CD14-positive monocyte (primary cell): ENCODE measurements at regions not wholly inside any gene's neighbourhood (a gene's known extent, or its start where the extent isn't known, plus 50 kb on each side); places are given as distances from the start of the nearest gene placed in this dataset.

Source experiments
- DNase-seq, 3 donors: peaks; one replicate each; pipeline ENCODE4 v3.0.0-alpha.2; 2011 to 2022
- H2AFZ ChIP-seq: 2 replicates; pipeline ENCODE4 v1.6.0; 2012; ENCODE audit warnings: mild to moderate bottlenecking, low read depth, low read length, inconsistent platforms; ENCODE audit not compliant: insufficient read depth, poor library complexity, severe bottlenecking
- H3K27ac ChIP-seq, 2 donors: 1 replicate in 1 of 2; 2 replicates in 1 of 2; pipeline ENCODE4 v1.5.1; 2012 to 2013; ENCODE audit warnings: low read length in 2 of 2, control low read depth in 1 of 2, inconsistent platforms in 1 of 2, low read depth in 1 of 2, mild to moderate bottlenecking in 1 of 2
- H3K27me3 ChIP-seq, 2 donors: one replicate each; pipeline versions ENCODE4 v1.6.0 to v1.6.1; 2011 to 2013; ENCODE audit warnings: low read length in 2 of 2; ENCODE audit not compliant: control insufficient read depth in 2 of 2, insufficient read depth in 2 of 2
- H3K36me3 ChIP-seq, 2 donors: replicated peaks in 1 of 2; 1 replicate in 1 of 2; 2 replicates in 1 of 2; pipeline versions ENCODE4 v1.5.1 to v1.6.1; 2012 to 2013; ENCODE audit warnings: low read length in 2 of 2, control low read depth in 1 of 2, inconsistent platforms in 1 of 2, mild to moderate bottlenecking in 1 of 2; ENCODE audit not compliant: insufficient read depth in 2 of 2, control insufficient read depth in 1 of 2
- H3K4me1 ChIP-seq, 2 donors: 1 replicate in 1 of 2; 2 replicates in 1 of 2; pipeline versions ENCODE4 v1.5.1 to v1.6.1; 2012 to 2013; ENCODE audit warnings: low read length in 2 of 2, control low read depth in 1 of 2, inconsistent platforms in 1 of 2, mild to moderate bottlenecking in 1 of 2, moderate library complexity in 1 of 2; ENCODE audit not compliant: insufficient read depth in 2 of 2, control insufficient read depth in 1 of 2
- H3K4me2 ChIP-seq: replicated peaks from 2 replicates; pipeline ENCODE3; 2012; ENCODE audit warnings: low read length, moderate library complexity, mild to moderate bottlenecking; ENCODE audit not compliant: poor library complexity, severe bottlenecking; ENCODE audit errors: extremely low read depth
- H3K4me3 ChIP-seq, 3 experiments: fragments of 200-600 bp in 1 of 3; sonication (generic) in 1 of 3; replicated peaks in 1 of 3; 1 replicate in 2 of 3; 2 replicates in 1 of 3; pipeline ENCODE4 v1.5.1; 2011 to 2013; ENCODE audit warnings: low read length in 3 of 3, mild to moderate bottlenecking in 3 of 3, control low read depth in 2 of 3, low read depth in 2 of 3, inconsistent platforms in 1 of 3, moderate library complexity in 1 of 3
- H3K79me2 ChIP-seq: 2 replicates; pipeline ENCODE4 v1.6.0; 2012; ENCODE audit warnings: mild to moderate bottlenecking, control low read depth, inconsistent platforms, low read length, moderate library complexity; ENCODE audit not compliant: insufficient read depth
- H3K9ac ChIP-seq: 2 replicates; pipeline ENCODE4 v1.6.0; 2017; ENCODE audit warnings: low read length, mild to moderate bottlenecking; ENCODE audit not compliant: insufficient read depth, poor library complexity, severe bottlenecking
- H3K9me3 ChIP-seq, 2 donors: replicated peaks in 1 of 2; 1 replicate in 1 of 2; 2 replicates in 1 of 2; pipeline versions ENCODE4 v1.5.1 to v1.6.1; 2012 to 2013; ENCODE audit warnings: low read length in 2 of 2, control low read depth in 1 of 2; ENCODE audit not compliant: control insufficient read depth in 1 of 2, insufficient read depth in 1 of 2
- H4K20me1 ChIP-seq: 2 replicates; pipeline ENCODE4 v1.6.0; 2012; ENCODE audit warnings: mild to moderate bottlenecking, low read length, control low read depth, moderate library complexity; ENCODE audit not compliant: insufficient read depth
- H3K27ac Mint-ChIP-seq, 7 donors: one replicate each; pipeline ENCODE4 v1.8.0; 2020; ENCODE audit warnings: mild to moderate bottlenecking in 7 of 7, mixed read lengths in 7 of 7, moderate library complexity in 6 of 7, inconsistent platforms in 2 of 7
- H3K27me3 Mint-ChIP-seq, 3 donors: one replicate each; pipeline ENCODE4 v1.8.0; 2021 to 2022; ENCODE audit warnings: low read depth in 3 of 3, mild to moderate bottlenecking in 3 of 3, mixed read lengths in 3 of 3, moderate library complexity in 3 of 3, inconsistent platforms in 1 of 3
- H3K36me3 Mint-ChIP-seq, 2 donors: one replicate each; pipeline ENCODE4 v1.8.0; 2020; ENCODE audit warnings: mixed read lengths in 2 of 2, inconsistent platforms in 1 of 2, mild to moderate bottlenecking in 1 of 2
- H3K4me1 Mint-ChIP-seq: one replicate; pipeline ENCODE4 v1.8.0; 2020; ENCODE audit warnings: mild to moderate bottlenecking, mixed read lengths
- H3K4me3 Mint-ChIP-seq, 2 donors: one replicate each; pipeline ENCODE4 v1.8.0; 2020; ENCODE audit warnings: mild to moderate bottlenecking in 2 of 2, mixed read lengths in 2 of 2, moderate library complexity in 1 of 2
- H3K9me3 Mint-ChIP-seq, 7 donors: one replicate each; pipeline ENCODE4 v1.8.0; 2020 to 2022; ENCODE audit warnings: mixed read lengths in 7 of 7, mild to moderate bottlenecking in 6 of 7, moderate library complexity in 6 of 7, inconsistent platforms in 2 of 7
- CTCF ChIP-seq: fragments of 200-600 bp; IDR thresholded peaks from one replicate; pipeline ENCODE4 v1.8.0; 2022; ENCODE audit warnings: antibody characterized with exemption, mild to moderate bottlenecking
- WGBS: methylation state at CpG from one replicate; pipeline ENCODE4 v1.1.5; 2013; ENCODE audit warnings: missing lambda C conversion rate; ENCODE audit not compliant: insufficient coverage; 5-methylcytosine and 5-hydroxymethylcytosine counted together
- intact Hi-C, 2 donors: fragments of 100-400 bp; cut with micrococcal nuclease; formaldehyde crosslinking; loops; one replicate each; pipeline versions ENCODE4 v1.15.0 to v1.15.1; 2023

GRCh38 chr15:29380466-29380865 lies 110.8 kb upstream of the NSMCE3 start:
- Mint-ChIP-seq H3K4me1 (no peaks in the 10 kb centered on the region), H3K27me3 (peaks cover 0 to 6% (median 0%) of the 10 kb centered on the region in 3 donors), H3K4me3 (no peak overlapping the region), H3K36me3 (no peaks in the 10 kb centered on the region), H3K9me3 (peaks cover 1 to 9% (median 5%) of the 10 kb centered on the region in 7 donors), H3K27ac (no peak overlapping the region)
- TF ChIP-seq CTCF = no peak
- Histone ChIP-seq H4K20me1 (no peaks in the 10 kb centered on the region), H2AFZ (no peak overlapping the region), H3K27ac (no peak overlapping the region), H3K27me3 (no peaks in the 10 kb centered on the region), H3K9me3 (peaks cover 0 to under 1% of the 10 kb centered on the region in 2 donors), H3K79me2 (no peaks in the 10 kb centered on the region), H3K4me1 (no peaks in the 10 kb centered on the region), H3K9ac (no peak overlapping the region), H3K4me3 (no peak overlapping the region), H3K36me3 (no peaks in the 10 kb centered on the region), H3K4me2 (no peak overlapping the region)
- intact Hi-C loops = no loop called here
- 100% methylated on average over 1 of the region's 6 CpGs for WGBS
- no peak for DNase-seq

DNA sequence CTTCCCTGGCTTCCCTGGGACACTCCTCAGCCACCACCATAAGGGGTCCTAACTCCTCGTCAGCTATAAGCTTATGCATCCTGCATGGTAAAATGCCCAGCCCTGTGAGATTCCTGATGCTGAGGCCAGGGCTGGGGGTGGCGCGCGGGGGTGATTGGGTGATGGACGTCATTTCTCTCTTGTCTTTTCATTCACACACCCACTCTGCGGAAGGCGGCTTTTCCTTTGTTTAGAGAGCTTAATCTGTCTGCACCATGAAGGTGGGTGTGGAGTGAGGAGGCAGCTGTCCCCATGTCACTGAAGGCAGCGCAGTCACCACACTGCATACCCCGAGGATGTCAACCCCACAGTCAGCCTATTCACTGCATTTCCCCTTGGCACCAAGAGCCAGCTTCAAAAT lies 110.0 kb upstream of the NSMCE3 start:
- no peak overlapping the region for H3K4me2 ChIP-seq
- H3K4me3 Mint-ChIP-seq = no peak overlapping the region
- no peaks in the 10 kb centered on the region for H3K36me3 ChIP-seq
- no peaks in the 10 kb centered on the region for H4K20me1 ChIP-seq
- intact Hi-C loops = no loop called here
- no peak overlapping the region for H3K27ac ChIP-seq
- H3K27me3 ChIP-seq = no peaks in the 10 kb centered on the region
- peaks cover 0 to 8% (median 5%) of the 10 kb centered on the region in 7 donors for H3K9me3 Mint-ChIP-seq
- H3K4me3 ChIP-seq = no peak overlapping the region
- no peaks in the 10 kb centered on the region for H3K36me3 Mint-ChIP-seq
- H2AFZ ChIP-seq = no peak overlapping the region
- DNase-seq = no peak
- no peak overlapping the region for H3K27ac Mint-ChIP-seq
- H3K27me3 Mint-ChIP-seq = peaks cover 0 to 4% (median 3%) of the 10 kb centered on the region in 3 donors
- H3K4me1 ChIP-seq = no peaks in the 10 kb centered on the region
- H3K9me3 ChIP-seq = no peaks in the 10 kb centered on the region
- no peak overlapping the region for H3K9ac ChIP-seq
- WGBS = 86% methylated on average over 1 of the region's 9 CpGs
- no peaks in the 10 kb centered on the region for H3K4me1 Mint-ChIP-seq
- H3K79me2 ChIP-seq = no peaks in the 10 kb centered on the region
- TF ChIP-seq CTCF = no peak
